ENCODE measurements at regions not wholly inside any gene's neighbourhood (a gene's known extent, or its start where the extent isn't known, plus 50 kb on each side); places are given as distances from the start of the nearest gene placed in this dataset.

GRCh38 chr12:17992002-17992656, 97.9 kb downstream of the RERGL start:
- no peak overlapping the region for H3K9ac ChIP-seq (ENCODE audit: insufficient read depth, low read length, poor library complexity, severe bottlenecking)
- no peak overlapping the region for H3K4me3 ChIP-seq (replicated peaks in 1 of 3; ENCODE audit: low read depth in 2 of 3, low read length in 3 of 3)
- H3K27me3 ChIP-seq (ENCODE audit: control insufficient read depth in 2 of 2, insufficient read depth in 2 of 2, low read length in 2 of 2): no peaks in the 10 kb centered on the region
- no peak for DNase-seq
- Mint-ChIP-seq H3K27ac (no peak overlapping the region), H3K9me3 (peaks cover 0 to 2% (median 0%) of the 10 kb centered on the region in 7 donors), H3K27me3 (ENCODE audit: low read depth in 3 of 3) (no peaks in the 10 kb centered on the region), H3K4me1 (no peaks in the 10 kb centered on the region), H3K36me3 (no peaks in the 10 kb centered on the region), H3K4me3 (no peak overlapping the region)
- no peaks in the 10 kb centered on the region for H3K36me3 ChIP-seq (replicated peaks in 1 of 2; ENCODE audit: control insufficient read depth in 1 of 2, insufficient read depth in 2 of 2, low read length in 2 of 2)
- no peaks in the 10 kb centered on the region for H4K20me1 ChIP-seq (ENCODE audit: insufficient read depth, low read length)
- H3K4me1 ChIP-seq (ENCODE audit: control insufficient read depth in 1 of 2, insufficient read depth in 2 of 2, low read length in 2 of 2): no peaks in the 10 kb centered on the region
- H3K27ac ChIP-seq (ENCODE audit: low read depth in 1 of 2, low read length in 2 of 2): no peak overlapping the region
- H3K79me2 ChIP-seq (ENCODE audit: insufficient read depth, low read length): no peaks in the 10 kb centered on the region
- WGBS (ENCODE audit: insufficient coverage): no CpG with 5 or more reads among the region's 6 CpGs
- intact Hi-C loops (cut with micrococcal nuclease): no loop called here
- TF ChIP-seq CTCF (IDR thresholded peaks at IDR 0.05): peak; percentile 75
- no peak overlapping the region for H2AFZ ChIP-seq (ENCODE audit: insufficient read depth, low read depth, low read length, poor library complexity, severe bottlenecking)
- no peaks in the 10 kb centered on the region for H3K9me3 ChIP-seq (replicated peaks in 1 of 2; ENCODE audit: control insufficient read depth in 1 of 2, insufficient read depth in 1 of 2, low read length in 2 of 2)
- H3K4me2 ChIP-seq (replicated peaks; ENCODE audit: extremely low read depth, low read length, poor library complexity, severe bottlenecking): no peak overlapping the region

GRCh38 chr12:17982556-17982955, 107.4 kb downstream of the RERGL start:
- Histone ChIP-seq H4K20me1 (ENCODE audit: insufficient read depth, low read length) (no peaks in the 10 kb centered on the region), H3K27me3 (ENCODE audit: control insufficient read depth in 2 of 2, insufficient read depth in 2 of 2, low read length in 2 of 2) (no peaks in the 10 kb centered on the region), H3K4me2 (replicated peaks; ENCODE audit: extremely low read depth, low read length, poor library complexity, severe bottlenecking) (no peak overlapping the region), H3K9ac (ENCODE audit: insufficient read depth, low read length, poor library complexity, severe bottlenecking) (no peak overlapping the region), H3K79me2 (ENCODE audit: insufficient read depth, low read length) (no peaks in the 10 kb centered on the region), H3K4me3 (replicated peaks in 1 of 3; ENCODE audit: low read depth in 2 of 3, low read length in 3 of 3) (no peak overlapping the region), H3K27ac (ENCODE audit: low read depth in 1 of 2, low read length in 2 of 2) (no peak overlapping the region), H2AFZ (ENCODE audit: insufficient read depth, low read depth, low read length, poor library complexity, severe bottlenecking) (no peak overlapping the region), H3K36me3 (replicated peaks in 1 of 2; ENCODE audit: control insufficient read depth in 1 of 2, insufficient read depth in 2 of 2, low read length in 2 of 2) (no peaks in the 10 kb centered on the region), H3K4me1 (ENCODE audit: control insufficient read depth in 1 of 2, insufficient read depth in 2 of 2, low read length in 2 of 2) (no peaks in the 10 kb centered on the region), H3K9me3 (replicated peaks in 1 of 2; ENCODE audit: control insufficient read depth in 1 of 2, insufficient read depth in 1 of 2, low read length in 2 of 2) (peaks cover 0 to 3% of the 10 kb centered on the region in 2 donors)
- no peak for TF ChIP-seq CTCF (IDR thresholded peaks at IDR 0.05)
- H3K9me3 Mint-ChIP-seq: peaks cover 0 to 7% (median 0%) of the 10 kb centered on the region in 7 donors
- no peak overlapping the region for H3K4me3 Mint-ChIP-seq
- 72% methylated on average over 3 of the region's 3 CpGs for WGBS (ENCODE audit: insufficient coverage)
- no peak overlapping the region for H3K27ac Mint-ChIP-seq
- no peaks in the 10 kb centered on the region for H3K36me3 Mint-ChIP-seq
- intact Hi-C loops (cut with micrococcal nuclease): no loop called here
- no peaks in the 10 kb centered on the region for H3K4me1 Mint-ChIP-seq
- DNase-seq: no peak
- no peaks in the 10 kb centered on the region for H3K27me3 Mint-ChIP-seq (ENCODE audit: low read depth in 3 of 3)

All from CD14-positive monocyte (primary cell).